GM23338 (cell line): ENCODE measurements at regions not wholly inside any gene's neighbourhood (a gene's known extent, or its start where the extent isn't known, plus 50 kb on each side); places are given as distances from the start of the nearest gene placed in this dataset.

Experiments
- ATAC-seq: fragments of 200-7000 bp; cut with Tn5 transposase; 3 replicates; pipeline ENCODE4 v1.9.1; 2020
- DNase-seq: peaks from one replicate; pipeline ENCODE4 v3.0.0-alpha.2; 2015; ENCODE audit warnings: low spot score
- H2AFZ ChIP-seq: fragments of 200-600 bp; sonication (generic); 2 replicates; pipeline ENCODE4 v1.8.0; 2016; ENCODE audit warnings: antibody characterized with exemption, mild to moderate bottlenecking, moderate library complexity
- H3F3A ChIP-seq: fragments of 200-600 bp; sonication (generic); replicated peaks from 2 replicates; pipeline ENCODE4 v1.8.0; 2017; ENCODE audit warnings: antibody characterized with exemption, mixed run types, low read depth
- H3K27ac ChIP-seq: fragments of 200-600 bp; sonication (generic); 2 replicates; pipeline ENCODE4 v1.6.1; 2016; ENCODE audit warnings: low read depth
- H3K27me3 ChIP-seq: fragments of 200-600 bp; sonication (generic); 2 replicates; pipeline ENCODE4 v1.8.0; 2016; ENCODE audit warnings: mild to moderate bottlenecking, mixed run types, moderate library complexity; ENCODE audit not compliant: insufficient read depth
- H3K36me3 ChIP-seq: fragments of 200-600 bp; sonication (generic); 2 replicates; pipeline ENCODE4 v1.8.0; 2016; ENCODE audit warnings: mild to moderate bottlenecking; ENCODE audit not compliant: insufficient read depth
- H3K4me1 ChIP-seq: fragments of 200-600 bp; sonication (generic); 2 replicates; pipeline ENCODE4 v1.8.0; 2016; ENCODE audit warnings: mild to moderate bottlenecking, moderate library complexity; ENCODE audit not compliant: insufficient read depth
- H3K4me2 ChIP-seq: fragments of 200-600 bp; sonication (generic); 2 replicates; pipeline ENCODE4 v1.7.1; 2017; ENCODE audit warnings: mixed run types
- H3K4me3 ChIP-seq: fragments of 200-600 bp; sonication (generic); 2 replicates; pipeline ENCODE4 v1.6.1; 2016; ENCODE audit warnings: mixed run types
- H3K79me2 ChIP-seq: fragments of 200-600 bp; sonication (generic); replicated peaks from 2 replicates; pipeline ENCODE4 v1.8.0; 2017; ENCODE audit warnings: mild to moderate bottlenecking; ENCODE audit not compliant: insufficient read depth
- H3K9me2 ChIP-seq: fragments of 200-600 bp; sonication (generic); 2 replicates; pipeline ENCODE4 v1.8.0; 2017; ENCODE audit not compliant: insufficient read depth
- H4K20me1 ChIP-seq: fragments of 200-600 bp; sonication (generic); replicated peaks from 2 replicates; pipeline ENCODE4 v1.8.0; 2017; ENCODE audit warnings: mild to moderate bottlenecking; ENCODE audit not compliant: insufficient read depth
- H3K27ac Mint-ChIP-seq: 2 replicates; pipeline ENCODE4 v1.8.0; 2020; ENCODE audit warnings: inconsistent platforms, mild to moderate bottlenecking, moderate library complexity, mixed read lengths
- H3K27me3 Mint-ChIP-seq: 3 replicates; pipeline ENCODE4 v1.8.0; 2022; ENCODE audit warnings: low read depth, mild to moderate bottlenecking, moderate library complexity, mixed read lengths, inconsistent platforms; ENCODE audit not compliant: insufficient read depth, poor library complexity
- H3K36me3 Mint-ChIP-seq: 3 replicates; pipeline ENCODE4 v1.8.0; 2021; ENCODE audit warnings: low read depth, mild to moderate bottlenecking, inconsistent platforms, moderate library complexity, mixed read lengths
- H3K4me1 Mint-ChIP-seq: 3 replicates; pipeline ENCODE4 v1.8.0; 2020; ENCODE audit warnings: mild to moderate bottlenecking, inconsistent platforms, mixed read lengths
- H3K4me3 Mint-ChIP-seq: 3 replicates; pipeline ENCODE4 v1.8.0; 2021; ENCODE audit warnings: moderate library complexity, mild to moderate bottlenecking, inconsistent platforms, mixed read lengths
- H3K9me3 Mint-ChIP-seq: 3 replicates; pipeline ENCODE4 v1.8.0; 2020; ENCODE audit warnings: moderate library complexity, mild to moderate bottlenecking, inconsistent platforms, mixed read lengths
- CREB1 ChIP-seq: fragments of 250-450 bp; sonication (Bioruptor Pico); IDR thresholded peaks from 2 replicates; pipeline ENCODE4 v1.5.0; 2020; ENCODE audit warnings: low read depth, mild to moderate bottlenecking, moderate library complexity
- EZH2 ChIP-seq: fragments of 200-600 bp; sonication (generic); IDR thresholded peaks from one replicate; pipeline ENCODE4 v1.8.0; 2017; ENCODE audit warnings: antibody characterized with exemption, mild to moderate bottlenecking, low read depth; ENCODE audit not compliant: unreplicated experiment
- EZH2phosphoT487 ChIP-seq: fragments of 200-600 bp; sonication (generic); IDR thresholded peaks from one replicate; pipeline ENCODE4 v1.8.1; 2018; ENCODE audit warnings: antibody characterized with exemption; ENCODE audit not compliant: unreplicated experiment
- JUNB ChIP-seq: IDR thresholded peaks from one replicate; pipeline ENCODE4 v1.6.1; 2016; ENCODE audit warnings: antibody characterized with exemption; ENCODE audit not compliant: unreplicated experiment
- NANOG ChIP-seq: IDR thresholded peaks from 2 replicates; pipeline ENCODE4 v1.6.1; 2016; ENCODE audit warnings: antibody characterized with exemption, borderline replicate concordance
- POLR2AphosphoS5 ChIP-seq: IDR thresholded peaks from 2 replicates; pipeline ENCODE4 v1.6.1; 2016; ENCODE audit warnings: antibody characterized with exemption, low read depth
- REST ChIP-seq: IDR thresholded peaks from one replicate; pipeline ENCODE4 v1.6.1; 2018; ENCODE audit warnings: antibody characterized with exemption; ENCODE audit not compliant: unreplicated experiment
- STAT1 ChIP-seq: IDR thresholded peaks from one replicate; pipeline ENCODE4 v1.6.1; 2016; ENCODE audit warnings: antibody characterized with exemption; ENCODE audit not compliant: unreplicated experiment
- ZNF114 ChIP-seq: fragments of 250-450 bp; sonication (Bioruptor Pico); IDR thresholded peaks from 2 replicates; pipeline ENCODE4 v1.5.0; 2020; ENCODE audit warnings: mild to moderate bottlenecking, moderate library complexity
- ZNF331 ChIP-seq: fragments of 250-450 bp; sonication (Bioruptor Pico); IDR thresholded peaks from 2 replicates; pipeline ENCODE4 v1.5.0; 2020; ENCODE audit warnings: low read depth, mild to moderate bottlenecking, moderate library complexity
- ZNF462 ChIP-seq: fragments of 250-450 bp; sonication (Bioruptor Pico); IDR thresholded peaks from 2 replicates; pipeline ENCODE4 v1.5.0; 2020; ENCODE audit warnings: mild to moderate bottlenecking, moderate library complexity
- TF ChIP-seq, protein P1 (sequence below), 2 experiments: fragments of 200-600 bp in 1 of 2; sonication (generic) in 1 of 2; conservative IDR thresholded peaks; 2 replicates each; pipeline versions ENCODE4 v1.5.1 to v1.6.1; 2016 to 2017; ENCODE audit warnings: antibody characterized with exemption in 2 of 2, low read depth in 2 of 2, mild to moderate bottlenecking in 2 of 2, moderate library complexity in 1 of 2

- TF ChIP-seq, protein P1, sequence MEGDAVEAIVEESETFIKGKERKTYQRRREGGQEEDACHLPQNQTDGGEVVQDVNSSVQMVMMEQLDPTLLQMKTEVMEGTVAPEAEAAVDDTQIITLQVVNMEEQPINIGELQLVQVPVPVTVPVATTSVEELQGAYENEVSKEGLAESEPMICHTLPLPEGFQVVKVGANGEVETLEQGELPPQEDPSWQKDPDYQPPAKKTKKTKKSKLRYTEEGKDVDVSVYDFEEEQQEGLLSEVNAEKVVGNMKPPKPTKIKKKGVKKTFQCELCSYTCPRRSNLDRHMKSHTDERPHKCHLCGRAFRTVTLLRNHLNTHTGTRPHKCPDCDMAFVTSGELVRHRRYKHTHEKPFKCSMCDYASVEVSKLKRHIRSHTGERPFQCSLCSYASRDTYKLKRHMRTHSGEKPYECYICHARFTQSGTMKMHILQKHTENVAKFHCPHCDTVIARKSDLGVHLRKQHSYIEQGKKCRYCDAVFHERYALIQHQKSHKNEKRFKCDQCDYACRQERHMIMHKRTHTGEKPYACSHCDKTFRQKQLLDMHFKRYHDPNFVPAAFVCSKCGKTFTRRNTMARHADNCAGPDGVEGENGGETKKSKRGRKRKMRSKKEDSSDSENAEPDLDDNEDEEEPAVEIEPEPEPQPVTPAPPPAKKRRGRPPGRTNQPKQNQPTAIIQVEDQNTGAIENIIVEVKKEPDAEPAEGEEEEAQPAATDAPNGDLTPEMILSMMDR (conservative IDR thresholded peaks at IDR 0.05; ENCODE audit: low read depth in 2 of 2) = no peak
These were observed 276.5 kb downstream of the PRDM2 start (continued) for GRCh38 chr1:13976485-13976884.

DNA sequence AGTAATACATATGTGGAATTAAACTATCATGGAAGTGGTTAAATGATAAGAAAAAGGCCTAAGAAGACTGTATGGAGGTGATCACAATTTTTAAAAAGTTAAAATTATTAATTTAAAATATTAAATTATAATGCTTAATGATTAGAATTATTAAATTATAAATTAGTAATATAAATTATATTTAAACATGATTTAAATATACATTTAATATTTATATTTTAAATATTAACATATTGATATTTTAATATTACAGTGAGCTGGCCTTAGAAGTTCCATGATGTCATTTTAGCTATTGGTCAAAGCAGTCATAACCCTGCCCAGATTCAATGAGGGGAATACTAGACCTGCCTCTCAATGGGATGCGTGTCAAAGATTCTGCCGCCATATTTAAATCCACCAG is 281.2 kb downstream of the PRDM2 start:
- DNase-seq (no peak), ATAC-seq (no peak)
- Histone ChIP-seq H4K20me1 (no peaks in the 10 kb centered on the region), H2AFZ (no peak overlapping the region), H3K4me1 (no peaks in the 10 kb centered on the region), H3F3A (no peaks in the 10 kb centered on the region), H3K9me2 (0 out of 2 replicates have a peak, but pooled peaks cover 8% of the 10 kb centered on the region), H3K36me3 (no peaks in the 10 kb centered on the region), H3K27me3 (no peaks in the 10 kb centered on the region), H3K4me3 (no peak overlapping the region), H3K4me2 (no peak overlapping the region), H3K79me2 (no peaks in the 10 kb centered on the region), H3K27ac (no peak overlapping the region)
- Mint-ChIP-seq H3K4me3 (no peak overlapping the region), H3K27ac (no peak overlapping the region), H3K9me3 (peaks cover 15% of the 10 kb centered on the region), H3K27me3 (peaks cover 3% of the 10 kb centered on the region), H3K4me1 (no peaks in the 10 kb centered on the region), H3K36me3 (peaks cover 2% of the 10 kb centered on the region; the same call in 1 of the 3 replicates)
- TF ChIP-seq REST (no peak), STAT1 (no peak), CREB1 (CRISPR knock-in tag) (no peak), EZH2 (no peak), ZNF462 (CRISPR knock-in tag) (no peak), NANOG (no peak), POLR2AphosphoS5 (no peak), ZNF114 (CRISPR knock-in tag) (no peak), JUNB (no peak), EZH2phosphoT487 (no peak), ZNF331 (CRISPR knock-in tag) (no peak)
- TF ChIP-seq, protein P1 (conservative IDR thresholded peaks at IDR 0.05; ENCODE audit: low read depth in 2 of 2) = no peak
